ENCODE measurements at regions not wholly inside any gene's neighbourhood (a gene's known extent, or its start where the extent isn't known, plus 50 kb on each side); places are given as distances from the start of the nearest gene placed in this dataset.

DNA sequence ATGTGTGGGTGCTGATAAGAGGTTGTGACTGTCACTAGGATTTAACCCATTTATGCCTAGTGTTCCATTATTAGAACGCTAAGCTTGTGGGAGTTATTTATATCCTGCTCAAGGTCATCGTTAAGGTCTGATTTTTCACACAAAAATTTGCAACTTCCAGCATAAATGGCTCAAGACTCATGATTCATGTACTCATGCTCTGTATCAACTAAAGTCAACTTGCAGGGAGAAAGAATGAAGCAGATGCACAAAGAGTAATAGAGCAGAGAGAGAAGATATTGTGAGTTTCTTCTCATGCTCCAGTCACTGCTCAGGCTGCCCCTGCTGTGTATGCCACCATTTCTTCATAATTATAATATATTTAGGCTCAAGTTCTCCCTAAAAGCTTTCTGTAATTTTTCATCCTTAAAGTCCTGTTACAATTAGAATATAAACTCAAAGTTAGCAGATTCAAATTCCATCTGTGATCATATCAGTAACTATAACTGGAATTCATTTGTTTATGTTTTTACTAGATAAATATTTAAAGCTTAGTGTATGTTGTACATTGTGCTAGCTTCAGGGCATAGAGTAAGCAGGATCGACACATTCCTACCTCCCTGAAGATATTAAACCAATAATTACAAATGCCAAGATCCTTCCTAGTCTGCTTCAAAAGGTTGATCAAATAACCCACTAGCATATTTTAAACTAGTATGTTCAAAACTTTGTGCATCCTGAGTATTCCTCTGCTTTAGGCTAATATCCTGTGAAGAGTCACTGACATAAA is 136.7 kb downstream of the NUDT12 start:
- H3K4me3 ChIP-seq (ENCODE audit: low read length) = no peak overlapping the region
- TF ChIP-seq, protein P1, sequence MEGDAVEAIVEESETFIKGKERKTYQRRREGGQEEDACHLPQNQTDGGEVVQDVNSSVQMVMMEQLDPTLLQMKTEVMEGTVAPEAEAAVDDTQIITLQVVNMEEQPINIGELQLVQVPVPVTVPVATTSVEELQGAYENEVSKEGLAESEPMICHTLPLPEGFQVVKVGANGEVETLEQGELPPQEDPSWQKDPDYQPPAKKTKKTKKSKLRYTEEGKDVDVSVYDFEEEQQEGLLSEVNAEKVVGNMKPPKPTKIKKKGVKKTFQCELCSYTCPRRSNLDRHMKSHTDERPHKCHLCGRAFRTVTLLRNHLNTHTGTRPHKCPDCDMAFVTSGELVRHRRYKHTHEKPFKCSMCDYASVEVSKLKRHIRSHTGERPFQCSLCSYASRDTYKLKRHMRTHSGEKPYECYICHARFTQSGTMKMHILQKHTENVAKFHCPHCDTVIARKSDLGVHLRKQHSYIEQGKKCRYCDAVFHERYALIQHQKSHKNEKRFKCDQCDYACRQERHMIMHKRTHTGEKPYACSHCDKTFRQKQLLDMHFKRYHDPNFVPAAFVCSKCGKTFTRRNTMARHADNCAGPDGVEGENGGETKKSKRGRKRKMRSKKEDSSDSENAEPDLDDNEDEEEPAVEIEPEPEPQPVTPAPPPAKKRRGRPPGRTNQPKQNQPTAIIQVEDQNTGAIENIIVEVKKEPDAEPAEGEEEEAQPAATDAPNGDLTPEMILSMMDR (IDR thresholded peaks at IDR 0.05) = no peak
- peaks cover 0 to 12% of the 10 kb centered on the region in 2 donors for H3K27me3 Mint-ChIP-seq (ENCODE audit: low read depth in 2 of 2)
- H3K27me3 ChIP-seq (ENCODE audit: control insufficient read depth, insufficient read depth, low read length) = no peaks in the 10 kb centered on the region
- 83% methylated on average over 3 of the region's 3 CpGs for WGBS (ENCODE audit: insufficient coverage)
- no peak overlapping the region for H3K27ac Mint-ChIP-seq
- H3K27ac ChIP-seq (ENCODE audit: low read length) = no peak overlapping the region
- H3K36me3 Mint-ChIP-seq = no peaks in the 10 kb centered on the region
- no peaks in the 10 kb centered on the region for H3K36me3 ChIP-seq (ENCODE audit: control insufficient read depth, insufficient read depth, low read length)
- intact Hi-C loops (cut with micrococcal nuclease) = no loop called here
- no peaks in the 10 kb centered on the region for H3K4me1 Mint-ChIP-seq
- no peaks in the 10 kb centered on the region for H3K4me1 ChIP-seq (ENCODE audit: control insufficient read depth, insufficient read depth, low read length)
- H3K9me3 Mint-ChIP-seq = peaks cover 0 to 2% of the 10 kb centered on the region in 2 donors
- ATAC-seq = no peak
- no peaks in the 10 kb centered on the region for H3K9me3 ChIP-seq (ENCODE audit: control insufficient read depth, insufficient read depth, low read length)
- DNase-seq = no peak
- H3K4me3 Mint-ChIP-seq = no peak overlapping the region

DNA sequence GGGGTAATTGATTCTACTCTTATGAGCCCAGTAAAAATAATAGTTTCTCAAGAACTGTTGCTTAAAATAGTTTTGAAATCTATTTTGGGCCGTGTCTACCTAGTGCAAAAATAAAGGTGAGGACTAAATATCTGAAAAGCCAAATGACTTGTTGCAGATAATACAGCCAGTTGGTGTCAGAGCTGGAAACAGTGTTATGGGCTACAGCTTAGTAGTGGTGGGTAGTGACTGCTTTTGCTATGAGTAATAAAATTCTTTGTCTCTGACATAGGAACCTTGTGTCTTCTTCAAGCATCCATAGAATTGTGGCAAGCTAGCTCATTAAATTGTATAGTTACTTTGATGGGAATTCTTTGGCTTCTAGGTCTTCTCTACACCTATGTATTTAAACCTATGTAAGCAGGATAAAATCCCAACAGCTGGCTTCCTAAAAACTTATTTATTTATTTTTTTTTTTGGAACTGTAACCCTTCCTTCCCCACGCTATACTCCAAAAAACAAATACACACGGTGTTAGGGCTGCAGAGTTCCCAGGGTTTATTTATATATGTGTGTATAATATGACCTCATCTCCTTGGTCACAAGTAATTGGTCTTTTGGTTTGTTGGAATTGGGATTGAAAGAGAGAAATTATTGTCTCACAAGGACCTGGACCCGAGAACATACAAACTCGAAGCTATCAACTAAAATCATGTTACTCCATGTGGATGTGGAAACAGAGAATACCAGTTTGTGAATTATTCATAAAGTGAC is 138.0 kb downstream of the NUDT12 start:
- H3K9me3 Mint-ChIP-seq = peaks cover 0 to 2% of the 10 kb centered on the region in 2 donors
- H3K27ac Mint-ChIP-seq = no peak overlapping the region
- no peak for ATAC-seq

DNA sequence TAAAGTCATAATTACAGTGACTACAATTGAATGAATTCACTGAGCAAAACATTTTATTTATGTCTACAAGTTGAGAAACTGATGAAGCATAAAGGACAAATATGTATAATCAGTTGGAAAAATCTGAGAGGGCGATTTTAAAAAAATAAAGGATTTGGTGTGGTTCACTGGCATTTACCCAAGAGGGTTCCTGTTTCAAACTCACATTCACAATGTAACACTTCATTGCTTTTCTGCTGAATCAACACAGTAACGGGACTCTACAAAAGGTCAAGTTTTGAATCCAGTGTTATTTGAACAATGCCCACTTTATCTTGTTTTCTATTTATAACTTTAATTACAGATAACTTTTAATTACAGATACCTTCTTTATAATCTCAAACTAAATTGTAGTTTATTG is 138.6 kb downstream of the NUDT12 start:
- Mint-ChIP-seq H3K4me1 (no peaks in the 10 kb centered on the region), H3K27ac (no peak overlapping the region), H3K9me3 (peaks cover 0 to 2% of the 10 kb centered on the region in 2 donors), H3K4me3 (no peak overlapping the region), H3K27me3 (ENCODE audit: low read depth in 2 of 2) (peaks cover 0 to 12% of the 10 kb centered on the region in 2 donors), H3K36me3 (no peaks in the 10 kb centered on the region)
- H3K9me3 ChIP-seq (ENCODE audit: control insufficient read depth, insufficient read depth, low read length) = no peaks in the 10 kb centered on the region
- TF ChIP-seq, protein P1 (IDR thresholded peaks at IDR 0.05) = no peak
- WGBS (ENCODE audit: insufficient coverage) = 88% methylated on average over 1 of the region's 2 CpGs
- no peak for ATAC-seq
- H3K27me3 ChIP-seq (ENCODE audit: control insufficient read depth, insufficient read depth, low read length) = no peaks in the 10 kb centered on the region
- no peak overlapping the region for H3K4me3 ChIP-seq (ENCODE audit: low read length)
- intact Hi-C loops (cut with micrococcal nuclease) = no loop called here
- DNase-seq = no peak
- H3K4me1 ChIP-seq (ENCODE audit: control insufficient read depth, insufficient read depth, low read length) = no peaks in the 10 kb centered on the region
- no peaks in the 10 kb centered on the region for H3K36me3 ChIP-seq (ENCODE audit: control insufficient read depth, insufficient read depth, low read length)
- H3K27ac ChIP-seq (ENCODE audit: low read length) = no peak overlapping the region

More for the DNA sequence above, 138.0 kb downstream of the NUDT12 start:
- WGBS (ENCODE audit: insufficient coverage) = 98% methylated on average over 3 of the region's 5 CpGs
- Histone ChIP-seq H3K9me3 (ENCODE audit: control insufficient read depth, insufficient read depth, low read length) (no peaks in the 10 kb centered on the region), H3K36me3 (ENCODE audit: control insufficient read depth, insufficient read depth, low read length) (no peaks in the 10 kb centered on the region), H3K27me3 (ENCODE audit: control insufficient read depth, insufficient read depth, low read length) (no peaks in the 10 kb centered on the region), H3K27ac (ENCODE audit: low read length) (no peak overlapping the region), H3K4me1 (ENCODE audit: control insufficient read depth, insufficient read depth, low read length) (no peaks in the 10 kb centered on the region), H3K4me3 (ENCODE audit: low read length) (no peak overlapping the region)
- H3K27me3 Mint-ChIP-seq (ENCODE audit: low read depth in 2 of 2) = peaks cover 0 to 12% of the 10 kb centered on the region in 2 donors
- no peak for DNase-seq
- H3K36me3 Mint-ChIP-seq = no peaks in the 10 kb centered on the region
- no peak overlapping the region for H3K4me3 Mint-ChIP-seq
- intact Hi-C loops (cut with micrococcal nuclease) = no loop called here
- H3K4me1 Mint-ChIP-seq = no peaks in the 10 kb centered on the region
- TF ChIP-seq, protein P1 (IDR thresholded peaks at IDR 0.05) = no peak

Data from natural killer cell (primary cell).